ENCODE measurements at regions not wholly inside any gene's neighbourhood (a gene's known extent, or its start where the extent isn't known, plus 50 kb on each side); places are given as distances from the start of the nearest gene placed in this dataset.

- H3K4me3 ChIP-seq: no peak overlapping the region
- DNase-seq: no peak
- no peak overlapping the region for H3K27ac ChIP-seq
- no peaks in the 10 kb centered on the region for H3K27me3 ChIP-seq
- intact Hi-C loops (cut with DNase I; ENCODE audit: low total_unique reads): no loop called here
- 93 to 98% (median 95%) methylated on average over 3 of the region's 3 CpGs for WGBS, 5 donors
- TF ChIP-seq CTCF (IDR thresholded peaks at IDR 0.05): no peak
- no peak for TF ChIP-seq POLR2AphosphoS5 (IDR thresholded peaks at IDR 0.05)
- TF ChIP-seq POLR2A (IDR thresholded peaks at IDR 0.05): no peak
- no peak for TF ChIP-seq EP300 (IDR thresholded peaks at IDR 0.05)
- no peaks in the 10 kb centered on the region for H3K9me3 ChIP-seq
- peaks cover 0 to 6% (median 2%) of the 10 kb centered on the region in 4 donors for H3K4me1 ChIP-seq
- H3K36me3 ChIP-seq: no peaks in the 10 kb centered on the region
These were observed 54.2 kb upstream of the DAPK1 start for GRCh38 chr9:87443461-87443860.

GRCh38 chr9:87445646-87446045 lies 52.0 kb upstream of the DAPK1 start:
- no peaks in the 10 kb centered on the region for H3K9me3 ChIP-seq
- H3K36me3 ChIP-seq: no peaks in the 10 kb centered on the region
- TF ChIP-seq CTCF (IDR thresholded peaks at IDR 0.05): no peak
- TF ChIP-seq POLR2AphosphoS5 (IDR thresholded peaks at IDR 0.05): peak in 1 of 3 donors; percentile 60
- peak; percentile 37 to 76 for DNase-seq
- intact Hi-C loops (cut with DNase I; ENCODE audit: low total_unique reads): no loop called here
- H3K4me1 ChIP-seq: peaks cover 0 to 9% (median 4%) of the 10 kb centered on the region in 4 donors
- no peak overlapping the region for H3K27ac ChIP-seq
- H3K27me3 ChIP-seq: no peaks in the 10 kb centered on the region
- H3K4me3 ChIP-seq: no peak overlapping the region
- 32 to 38% (median 35%) methylated on average over 5 of the region's 5 CpGs for WGBS, 5 donors

- Histone ChIP-seq H3K36me3 (no peaks in the 10 kb centered on the region), H3K27me3 (no peaks in the 10 kb centered on the region), H3K4me1 (peaks cover 0 to 10% (median 7%) of the 10 kb centered on the region in 4 donors), H3K9me3 (no peaks in the 10 kb centered on the region), H3K4me3 (no peak overlapping the region), H3K27ac (no peak overlapping the region)
- no peak for TF ChIP-seq CTCF (IDR thresholded peaks at IDR 0.05)
- no peak for TF ChIP-seq EP300 (IDR thresholded peaks at IDR 0.05)
- no peak for TF ChIP-seq POLR2A (IDR thresholded peaks at IDR 0.05)
- no peak for TF ChIP-seq POLR2AphosphoS5 (IDR thresholded peaks at IDR 0.05)
- DNase-seq: no peak
- intact Hi-C loops (cut with DNase I; ENCODE audit: low total_unique reads): no loop called here
- WGBS, 5 donors: 84 to 92% (median 87%) methylated on average over 4 of the region's 4 CpGs
These were observed 51.1 kb upstream of the DAPK1 start for GRCh38 chr9:87446527-87446926.

GRCh38 chr9:87447547-87448432 lies 49.9 kb upstream of the DAPK1 start:
- 39 to 58% (median 57%) methylated on average over 11 of the region's 11 CpGs for WGBS, 5 donors
- no peaks in the 10 kb centered on the region for H3K27me3 ChIP-seq
- intact Hi-C loops (cut with DNase I; ENCODE audit: low total_unique reads): no loop called here
- no peaks in the 10 kb centered on the region for H3K9me3 ChIP-seq
- no peaks in the 10 kb centered on the region for H3K36me3 ChIP-seq
- H3K4me1 ChIP-seq: peaks cover 0 to 10% (median 8%) of the 10 kb centered on the region in 4 donors
- H3K4me3 ChIP-seq: no peak overlapping the region
- peak in 1 of 2 donors; percentile 68 for DNase-seq
- H3K27ac ChIP-seq: no peak overlapping the region
- TF ChIP-seq CTCF (IDR thresholded peaks at IDR 0.05) (no peak), POLR2AphosphoS5 (IDR thresholded peaks at IDR 0.05) (no peak)

Small RNA genes in the stretch of these regions (small RNA-seq; reads per million reads assigned to genes)
- 0 reads per million in 4 donors for gene AL353752.1
- gene RF00568: 0 reads per million in 4 donors

Measured in stomach (tissue), 8 donors.